Loucy (cell line): ENCODE measurements at regions not wholly inside any gene's neighbourhood (a gene's known extent, or its start where the extent isn't known, plus 50 kb on each side); places are given as distances from the start of the nearest gene placed in this dataset.

ENCODE experiments used
- H2AFZ ChIP-seq: fragments of 200-600 bp; sonication (generic); 2 replicates; pipeline ENCODE4 v1.6.0; 2016; ENCODE audit warnings: antibody characterized with exemption, mild to moderate bottlenecking, low read length, moderate library complexity
- H3F3A ChIP-seq: fragments of 200-600 bp; 2 replicates; pipeline ENCODE4 v1.6.0; 2016; ENCODE audit warnings: antibody characterized with exemption, low read depth, mild to moderate bottlenecking
- H3K27me3 ChIP-seq: fragments of 200-600 bp; sonication (generic); 2 replicates; pipeline ENCODE4 v1.6.1; 2014; ENCODE audit warnings: low read length, mild to moderate bottlenecking; ENCODE audit not compliant: insufficient read depth, poor library complexity, severe bottlenecking
- H3K36me3 ChIP-seq: fragments of 200-600 bp; sonication (generic); 2 replicates; pipeline ENCODE4 v1.6.1; 2016; ENCODE audit warnings: low read length; ENCODE audit not compliant: insufficient read depth
- H3K4me1 ChIP-seq: fragments of 200-600 bp; sonication (generic); 2 replicates; pipeline ENCODE4 v1.5.1; 2014; ENCODE audit warnings: low read length, mild to moderate bottlenecking; ENCODE audit not compliant: insufficient read depth, poor library complexity, severe bottlenecking
- H3K4me2 ChIP-seq: fragments of 200-600 bp; sonication (generic); 2 replicates; pipeline ENCODE4 v1.6.0; 2014; ENCODE audit warnings: antibody characterized with exemption, low read length, low read depth, mild to moderate bottlenecking; ENCODE audit not compliant: poor library complexity, severe bottlenecking
- H3K4me3 ChIP-seq: fragments of 200-600 bp; sonication (generic); 2 replicates; pipeline ENCODE4 v1.5.1; 2014; ENCODE audit warnings: low read length, mild to moderate bottlenecking, mixed read lengths; ENCODE audit not compliant: poor library complexity, severe bottlenecking
- H3K79me2 ChIP-seq: fragments of 200-600 bp; sonication (generic); 2 replicates; pipeline ENCODE4 v1.6.1; 2014; ENCODE audit warnings: low read length; ENCODE audit not compliant: insufficient read depth
- H3K9ac ChIP-seq: fragments of 200-600 bp; sonication (generic); 2 replicates; pipeline ENCODE4 v1.6.0; 2014; ENCODE audit warnings: mild to moderate bottlenecking, low read depth, low read length, moderate library complexity; ENCODE audit not compliant: poor library complexity, severe bottlenecking
- H3K9me2 ChIP-seq: fragments of 200-600 bp; sonication (generic); replicated peaks from 2 replicates; pipeline ENCODE4 v1.6.1; 2016; ENCODE audit warnings: low read depth, low read length, mixed read lengths
- H3K9me3 ChIP-seq: fragments of 200-600 bp; sonication (generic); 2 replicates; pipeline ENCODE4 v1.6.1; 2014; ENCODE audit warnings: mild to moderate bottlenecking, antibody characterized with exemption, low read length, low read depth; ENCODE audit not compliant: insufficient read depth
- H4K20me1 ChIP-seq: fragments of 200-600 bp; sonication (generic); 2 replicates; pipeline ENCODE4 v1.6.0; 2014; ENCODE audit warnings: antibody characterized with exemption, low read length, mild to moderate bottlenecking; ENCODE audit not compliant: insufficient read depth, poor library complexity, severe bottlenecking
- CTCF ChIP-seq: fragments of 200-600 bp; sonication (generic); conservative IDR thresholded peaks from 2 replicates; pipeline ENCODE4 v1.5.1; 2014; ENCODE audit warnings: mild to moderate bottlenecking, antibody characterized with exemption, low read length
- EZH2phosphoT487 ChIP-seq: fragments of 200-600 bp; IDR thresholded peaks from 2 replicates; pipeline ENCODE4 v1.6.1; 2018; ENCODE audit warnings: antibody characterized with exemption, mild to moderate bottlenecking, moderate library complexity, borderline replicate concordance

GRCh38 chr16:6281994-6282393 is 1050.7 kb upstream of the RBFOX1 start:
- Histone ChIP-seq H3K79me2 (no peaks in the 10 kb centered on the region), H3K27me3 (no peaks in the 10 kb centered on the region), H3K9me2 (no peaks in the 10 kb centered on the region), H3K4me3 (no peak overlapping the region), H3K9ac (no peak overlapping the region), H3F3A (no peaks in the 10 kb centered on the region), H3K4me2 (no peak overlapping the region), H3K36me3 (no peaks in the 10 kb centered on the region), H2AFZ (no peak overlapping the region), H4K20me1 (no peaks in the 10 kb centered on the region), H3K4me1 (no peaks in the 10 kb centered on the region), H3K9me3 (no peaks in the 10 kb centered on the region)
- TF ChIP-seq CTCF (no peak), EZH2phosphoT487 (no peak)

GRCh38 chr16:6281274-6281673 is 1051.4 kb upstream of the RBFOX1 start:
- Histone ChIP-seq H3K9me3 (no peaks in the 10 kb centered on the region), H3K9me2 (no peaks in the 10 kb centered on the region), H3K36me3 (no peaks in the 10 kb centered on the region), H3K79me2 (no peaks in the 10 kb centered on the region), H3K4me2 (no peak overlapping the region), H3K4me3 (no peak overlapping the region), H3F3A (no peaks in the 10 kb centered on the region), H4K20me1 (no peaks in the 10 kb centered on the region), H3K9ac (no peak overlapping the region), H2AFZ (no peak overlapping the region), H3K4me1 (no peaks in the 10 kb centered on the region), H3K27me3 (no peaks in the 10 kb centered on the region)
- TF ChIP-seq EZH2phosphoT487 (no peak), CTCF (no peak)

GRCh38 chr16:6280055-6280454 is 1052.6 kb upstream of the RBFOX1 start:
- no peak for TF ChIP-seq CTCF
- H3K27me3 ChIP-seq: no peaks in the 10 kb centered on the region
- H3K4me2 ChIP-seq: no peak overlapping the region
- no peaks in the 10 kb centered on the region for H3K9me2 ChIP-seq
- no peaks in the 10 kb centered on the region for H3F3A ChIP-seq
- H4K20me1 ChIP-seq: no peaks in the 10 kb centered on the region
- H3K4me3 ChIP-seq: no peak overlapping the region
- no peaks in the 10 kb centered on the region for H3K4me1 ChIP-seq
- H3K36me3 ChIP-seq: no peaks in the 10 kb centered on the region
- no peak overlapping the region for H3K9ac ChIP-seq
- no peaks in the 10 kb centered on the region for H3K9me3 ChIP-seq
- H3K79me2 ChIP-seq: no peaks in the 10 kb centered on the region
- no peak overlapping the region for H2AFZ ChIP-seq
